ENCODE measurements at regions not wholly inside any gene's neighbourhood (a gene's known extent, or its start where the extent isn't known, plus 50 kb on each side); places are given as distances from the start of the nearest gene placed in this dataset.

- Histone ChIP-seq H3K27ac (ENCODE audit: extremely low read length, insufficient read depth, low read length) (no peak overlapping the region), H3K4me3 (replicated peaks in 1 of 3; ENCODE audit: insufficient read depth in 1 of 3, low read depth in 2 of 3, low read length in 3 of 3) (no peak overlapping the region), H3K79me2 (ENCODE audit: insufficient read depth, low read length) (no peaks in the 10 kb centered on the region), H3K27me3 (ENCODE audit: control insufficient read depth in 1 of 2, insufficient read depth in 2 of 2, low read length in 2 of 2) (no peaks in the 10 kb centered on the region; a peak in 1 of 5 replicates), H4K20me1 (ENCODE audit: insufficient read depth, low read length) (no peaks in the 10 kb centered on the region), H2AFZ (ENCODE audit: low read length) (no peak overlapping the region), H3K36me3 (replicated peaks in 1 of 2; ENCODE audit: control insufficient read depth in 1 of 2, insufficient read depth in 2 of 2, low read length in 2 of 2) (no peaks in the 10 kb centered on the region), H3K9me3 (ENCODE audit: low read length) (no peaks in the 10 kb centered on the region), H3K4me2 (ENCODE audit: low read depth, low read length) (no peak overlapping the region), H3K4me1 (ENCODE audit: insufficient read depth, low read length) (no peaks in the 10 kb centered on the region), H3K9ac (ENCODE audit: insufficient read depth, low read depth, low read length) (no peak overlapping the region)
- no peak for FAIRE-seq
- ChIA-PET POLR2A (no interaction called here), CTCF (ENCODE audit: low intra/inter-chr PET ratio, low total read pairs) (no interaction called here)
- no peak for ATAC-seq
- intact Hi-C loops (cut with micrococcal nuclease; ENCODE audit: unreplicated experiment) = no loop called here
- in situ Hi-C loops (cut with HindIII; ENCODE audit: extremely low pct_ligation_motif_present, low pct_unique_long_range_greater_than_20kb) = no loop called here
- BruUV-seq (replicated peaks) = no TSS peak
- TF ChIP-seq ZNF10 (CRISPR knock-in tag; IDR thresholded peaks at IDR 0.05; ENCODE audit: borderline replicate concordance, low read depth) = no peak
- TF ChIP-seq GFI1 (CRISPR knock-in tag; IDR thresholded peaks at IDR 0.05; ENCODE audit: borderline replicate concordance) = no peak
- no peak for TF ChIP-seq FOXA3 (CRISPR knock-in tag; IDR thresholded peaks at IDR 0.05)
- no peak for TF ChIP-seq ZNF569 (CRISPR knock-in tag; IDR thresholded peaks at IDR 0.05; ENCODE audit: borderline replicate concordance)
- no peak for TF ChIP-seq ZNF740 (CRISPR knock-in tag; IDR thresholded peaks at IDR 0.05)
- TF ChIP-seq ZNF180 (CRISPR knock-in tag; IDR thresholded peaks at IDR 0.05; ENCODE audit: borderline replicate concordance, low read depth) = no peak
- no peak for TF ChIP-seq ZNF710 (CRISPR knock-in tag; IDR thresholded peaks at IDR 0.05; ENCODE audit: borderline replicate concordance)
- no peak for TF ChIP-seq HOXA7 (CRISPR knock-in tag; IDR thresholded peaks at IDR 0.05)
- TF ChIP-seq KLF15 (CRISPR knock-in tag; IDR thresholded peaks at IDR 0.05; ENCODE audit: borderline replicate concordance) = no peak
- no peak for TF ChIP-seq PCBP2 (optimal IDR thresholded peaks at IDR 0.05; ENCODE audit: low read depth, low read length, poor library complexity, severe bottlenecking)
- no peak for TF ChIP-seq ZNF546 (CRISPR knock-in tag; conservative IDR thresholded peaks at IDR 0.05)
- no peak for TF ChIP-seq ZNF318 (CRISPR knock-in tag; IDR thresholded peaks at IDR 0.05)
- no peak for TF ChIP-seq ZBTB25 (CRISPR knock-in tag; IDR thresholded peaks at IDR 0.05)
- no peak for DNase-seq (ENCODE audit: low spot score)
These were observed 81.6 kb upstream of the MPDZ start for GRCh38 chr9:13361076-13361475.
